Right cardiac atrium (tissue), 5 donors: ENCODE measurements at regions not wholly inside any gene's neighbourhood (a gene's known extent, or its start where the extent isn't known, plus 50 kb on each side); places are given as distances from the start of the nearest gene placed in this dataset.

Source experiments
- ATAC-seq, 2 donors: fragments of 200-7000 bp; cut with Tn5 transposase; one replicate each; pipeline versions ENCODE4 v1.8.0 to v1.9.1; 2020; ENCODE audit warnings: moderate library complexity in 2 of 2, mild to moderate bottlenecking in 1 of 2
- DNase-seq, 3 donors: peaks; one replicate each; pipeline ENCODE4 v3.0.0-alpha.2; 2020
- H3K27ac ChIP-seq: one replicate; pipeline ENCODE4 v1.5.1; 2013; ENCODE audit warnings: mild to moderate bottlenecking, low read length, control low read depth, moderate library complexity
- H3K27me3 ChIP-seq: one replicate; pipeline ENCODE4 v1.6.1; 2013; ENCODE audit not compliant: control insufficient read depth, insufficient read depth
- H3K4me1 ChIP-seq: one replicate; pipeline ENCODE4 v1.6.1; 2013; ENCODE audit warnings: low read length; ENCODE audit not compliant: control insufficient read depth, insufficient read depth
- H3K4me3 ChIP-seq: one replicate; pipeline ENCODE4 v1.5.1; 2013; ENCODE audit warnings: low read length, control low read depth
- H3K9me3 ChIP-seq: one replicate; pipeline ENCODE4 v1.6.1; 2013; ENCODE audit warnings: low read length; ENCODE audit not compliant: control insufficient read depth
- WGBS: extraction: QIAGEN DNeasy Blood & Tissue Kit; methylation state at CpG from one replicate; pipeline ENCODE4 v1.1.7; 2013; 5-methylcytosine and 5-hydroxymethylcytosine counted together
- intact Hi-C, 4 donors: fragments of 100-400 bp; cut with DNase I; formaldehyde crosslinking; loops; one replicate each; pipeline versions ENCODE4 v1.11.0 to v1.14.0; 2022 to 2023
- donor health status: healthy with polysubstance abuse.
- donor health status: DM: no; HTN: yes; CAD: no.
- donor health status: DM: no; HTN: no; CAD: no.
- donor health status: DM: no; HTN: yes; CAD: no; lungs with severe emphysema.
- donor health status: DM: yes; HTN: yes; CAD: no.

DNA sequence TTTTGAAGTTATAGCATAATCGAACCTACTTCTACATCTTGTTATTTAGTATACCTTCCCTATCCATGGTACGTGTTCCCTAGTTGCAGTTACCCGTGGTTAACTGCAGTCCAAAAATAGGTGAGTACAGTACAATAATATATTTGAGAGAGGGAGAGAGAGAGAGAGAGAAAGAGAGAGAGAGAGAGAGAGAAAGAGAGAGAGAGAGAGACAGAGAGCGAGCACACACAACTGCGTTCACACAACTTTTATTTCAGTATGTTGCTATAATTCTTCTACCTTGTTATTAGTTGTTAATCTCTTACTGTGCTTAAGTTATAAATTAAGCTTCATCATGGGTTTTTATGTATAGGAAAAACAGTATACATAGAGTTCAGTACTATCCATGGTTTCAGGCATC lies 928.1 kb downstream of the TUSC7 start:
- DNase-seq (no peak), ATAC-seq (no peak)
- no peaks in the 10 kb centered on the region for H3K4me1 ChIP-seq
- WGBS = 92% methylated on average over 5 of the region's 5 CpGs
- H3K27ac ChIP-seq = no peak overlapping the region
- no peaks in the 10 kb centered on the region for H3K27me3 ChIP-seq
- intact Hi-C loops = no loop called here
- no peak overlapping the region for H3K4me3 ChIP-seq
- no peaks in the 10 kb centered on the region for H3K9me3 ChIP-seq

- H3K9me3 ChIP-seq = no peaks in the 10 kb centered on the region
- H3K27me3 ChIP-seq = no peaks in the 10 kb centered on the region
- intact Hi-C loops = no loop called here
- H3K4me1 ChIP-seq = no peaks in the 10 kb centered on the region
- no peak overlapping the region for H3K27ac ChIP-seq
- ATAC-seq (no peak), DNase-seq (no peak)
- no peak overlapping the region for H3K4me3 ChIP-seq
Observed at GRCh38 chr3:117644203-117644602, 934.6 kb downstream of the TUSC7 start.

GRCh38 chr3:117645561-117646242 lies 936.1 kb downstream of the TUSC7 start:
- H3K4me3 ChIP-seq = no peak overlapping the region
- no peaks in the 10 kb centered on the region for H3K27me3 ChIP-seq
- DNase-seq = no peak
- intact Hi-C loops = no loop called here
- H3K27ac ChIP-seq = no peak overlapping the region
- no peaks in the 10 kb centered on the region for H3K9me3 ChIP-seq
- WGBS = 92% methylated on average over 4 of the region's 4 CpGs
- no peak for ATAC-seq
- no peaks in the 10 kb centered on the region for H3K4me1 ChIP-seq

DNA sequence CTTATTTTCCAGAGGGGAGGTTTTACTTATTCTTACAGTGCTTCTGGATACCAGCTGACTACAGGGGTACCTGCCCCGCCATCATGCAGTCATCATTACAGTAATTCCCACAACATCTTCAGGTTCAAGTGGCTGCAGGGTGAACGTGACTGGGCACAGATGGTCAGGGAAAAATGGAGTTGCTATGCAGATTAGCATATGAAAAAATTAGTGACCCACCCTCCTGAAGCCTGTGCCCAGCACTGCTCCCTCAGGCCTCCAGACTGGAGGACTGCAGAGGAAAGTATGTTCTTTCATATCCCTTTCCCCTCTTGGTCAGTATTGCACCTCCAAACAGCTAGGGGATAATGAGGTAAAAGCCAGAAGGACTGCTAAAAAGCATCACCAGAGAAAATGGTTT lies 937.9 kb downstream of the TUSC7 start:
- intact Hi-C loops = no loop called here
- no peak overlapping the region for H3K4me3 ChIP-seq
- DNase-seq (no peak), ATAC-seq (no peak)
- no peak overlapping the region for H3K27ac ChIP-seq
- WGBS = 78% methylated on average over 2 of the region's 2 CpGs
- no peaks in the 10 kb centered on the region for H3K9me3 ChIP-seq
- H3K27me3 ChIP-seq = no peaks in the 10 kb centered on the region
- H3K4me1 ChIP-seq = no peaks in the 10 kb centered on the region

- no peaks in the 10 kb centered on the region for H3K27me3 ChIP-seq
- no peak overlapping the region for H3K27ac ChIP-seq
- no peak overlapping the region for H3K4me3 ChIP-seq
- DNase-seq (no peak), ATAC-seq (no peak)
- 46% methylated on average over 3 of the region's 3 CpGs for WGBS
- H3K4me1 ChIP-seq = no peaks in the 10 kb centered on the region
- intact Hi-C loops = no loop called here
- no peaks in the 10 kb centered on the region for H3K9me3 ChIP-seq
Observed at GRCh38 chr3:117651246-117651645, 941.7 kb downstream of the TUSC7 start.

- Histone ChIP-seq H3K9me3 (no peaks in the 10 kb centered on the region), H3K4me1 (no peaks in the 10 kb centered on the region), H3K27ac (no peak overlapping the region), H3K4me3 (no peak overlapping the region), H3K27me3 (no peaks in the 10 kb centered on the region)
- ATAC-seq (no peak), DNase-seq (no peak)
- 80% methylated on average over 1 of the region's 1 CpG for WGBS
- intact Hi-C loops = no loop called here
Observed at GRCh38 chr3:117656391-117656790, 946.8 kb downstream of the TUSC7 start.

DNA sequence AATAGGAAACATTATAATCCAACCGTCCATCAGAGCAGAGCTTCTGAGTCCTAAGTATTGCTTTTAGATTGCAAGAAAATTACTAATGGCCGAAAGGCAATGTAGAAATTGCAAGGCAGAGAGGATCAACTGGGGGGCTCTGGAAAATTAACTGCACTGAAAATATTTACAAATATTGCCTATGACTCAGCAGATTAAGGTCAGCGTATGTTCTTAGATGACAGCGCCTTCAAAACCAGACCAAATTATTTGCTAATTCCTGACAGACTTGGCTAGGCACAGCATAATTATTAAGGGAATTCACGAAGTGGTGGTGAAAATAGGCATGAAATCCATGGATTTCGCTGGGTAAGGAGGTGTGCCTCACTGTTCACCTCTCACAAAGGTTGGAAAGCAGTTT lies 947.7 kb downstream of the TUSC7 start:
- no peak overlapping the region for H3K4me3 ChIP-seq
- H3K27ac ChIP-seq = no peak overlapping the region
- intact Hi-C loops = no loop called here
- DNase-seq = no peak
- no peak for ATAC-seq
- no peaks in the 10 kb centered on the region for H3K4me1 ChIP-seq
- no peaks in the 10 kb centered on the region for H3K9me3 ChIP-seq
- 90% methylated on average over 6 of the region's 6 CpGs for WGBS
- H3K27me3 ChIP-seq = no peaks in the 10 kb centered on the region

DNA sequence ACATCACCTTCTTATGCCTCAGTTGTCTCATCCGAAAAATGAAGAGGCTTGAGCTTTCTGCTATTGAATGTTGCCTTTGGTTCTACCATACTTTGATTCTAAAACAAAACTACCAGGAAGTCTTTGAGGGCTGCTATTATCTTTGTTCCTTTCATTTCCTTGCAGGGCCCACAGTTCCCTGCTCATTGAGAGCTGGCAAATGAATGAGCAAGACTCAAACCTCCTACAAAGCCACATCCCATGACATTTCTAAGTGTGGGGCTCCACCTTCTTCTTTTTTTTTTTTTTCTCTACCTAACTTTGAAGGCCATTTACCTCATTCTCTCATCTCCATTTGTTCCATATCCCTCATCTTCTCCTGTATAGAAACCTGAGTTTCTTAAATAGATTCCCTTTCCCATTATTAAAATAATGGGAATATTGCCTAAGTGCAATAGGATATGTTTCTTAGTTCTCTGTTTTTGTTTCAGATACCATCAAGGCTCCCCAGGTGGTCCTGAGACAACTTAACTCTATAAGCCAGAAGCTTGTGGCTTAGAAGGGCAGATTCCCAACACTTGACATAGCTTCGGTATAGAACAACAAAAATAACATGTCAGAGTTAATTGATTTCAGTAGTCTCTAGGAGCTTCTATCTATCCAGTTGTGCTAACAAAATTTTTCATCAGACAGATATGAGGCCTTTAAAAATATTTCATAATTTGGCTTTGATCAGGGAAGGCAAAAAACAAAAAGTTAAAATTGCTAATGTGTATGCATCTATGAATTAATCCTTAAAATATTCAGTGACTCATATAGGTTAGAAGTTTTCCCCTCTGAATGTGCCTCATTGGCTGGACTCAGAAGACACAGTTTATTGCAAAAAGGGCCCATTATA lies 951.6 kb downstream of the TUSC7 start:
- Histone ChIP-seq H3K9me3 (no peaks in the 10 kb centered on the region), H3K4me3 (no peak overlapping the region), H3K4me1 (no peaks in the 10 kb centered on the region), H3K27ac (no peak overlapping the region), H3K27me3 (no peaks in the 10 kb centered on the region)
- ATAC-seq (no peak), DNase-seq (no peak)
- WGBS = 81% methylated on average over 2 of the region's 2 CpGs
- intact Hi-C loops = no loop called here

DNA sequence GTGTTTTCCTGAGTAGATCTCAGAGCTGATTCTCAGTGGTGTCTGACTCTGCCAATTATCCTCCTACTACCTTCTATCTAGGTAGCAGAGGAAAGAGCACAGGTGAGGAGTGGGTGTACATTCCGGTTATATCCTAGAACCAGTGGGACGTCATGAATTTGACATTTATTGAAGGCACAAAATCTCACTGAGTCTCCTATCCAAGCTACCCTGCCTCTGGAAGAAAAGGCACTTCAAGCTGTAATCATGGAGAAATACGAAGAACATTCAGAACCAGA lies 952.2 kb downstream of the TUSC7 start:
- Histone ChIP-seq H3K9me3 (no peaks in the 10 kb centered on the region), H3K27ac (no peak overlapping the region), H3K4me3 (no peak overlapping the region), H3K4me1 (no peaks in the 10 kb centered on the region), H3K27me3 (no peaks in the 10 kb centered on the region)
- intact Hi-C loops = no loop called here
- DNase-seq (no peak), ATAC-seq (no peak)
- 88% methylated on average over 3 of the region's 3 CpGs for WGBS

GRCh38 chr3:117665296-117665695 lies 955.7 kb downstream of the TUSC7 start:
- DNase-seq (no peak), ATAC-seq (no peak)
- Histone ChIP-seq H3K9me3 (no peaks in the 10 kb centered on the region), H3K27me3 (peaks cover 2% of the 10 kb centered on the region), H3K4me3 (no peak overlapping the region), H3K4me1 (no peaks in the 10 kb centered on the region), H3K27ac (no peak overlapping the region)
- intact Hi-C loops = no loop called here
- WGBS = 45% methylated on average over 4 of the region's 4 CpGs

- DNase-seq = no peak
- Histone ChIP-seq H3K4me3 (no peak overlapping the region), H3K9me3 (no peaks in the 10 kb centered on the region), H3K4me1 (no peaks in the 10 kb centered on the region), H3K27me3 (peaks cover 2% of the 10 kb centered on the region), H3K27ac (no peak overlapping the region)
- WGBS = 35% methylated on average over 3 of the region's 3 CpGs
- ATAC-seq = no peak
- intact Hi-C loops = no loop called here
Observed at GRCh38 chr3:117666325-117666724, 956.7 kb downstream of the TUSC7 start.
